Spleen (tissue), 11 donors: ENCODE measurements at regions not wholly inside any gene's neighbourhood (a gene's known extent, or its start where the extent isn't known, plus 50 kb on each side); places are given as distances from the start of the nearest gene placed in this dataset.

ENCODE experiments used
- DNase-seq: peaks from one replicate; pipeline ENCODE4 v3.0.0-alpha.2; 2020
- H3K27ac ChIP-seq, 8 donors: fragments of 200-600 bp; sonication (generic) in 7 of 8; 1 replicate in 4 of 8; 2 replicates in 4 of 8; pipeline versions ENCODE4 v1.5.0 to v1.8.0; 2016 to 2021; ENCODE audit warnings: inconsistent platforms in 4 of 8, mild to moderate bottlenecking in 4 of 8, moderate library complexity in 1 of 8
- H3K27me3 ChIP-seq, 7 donors: fragments of 200-600 bp; sonication (generic) in 6 of 7; replicated peaks in 1 of 7; 1 replicate in 4 of 7; 2 replicates in 3 of 7; pipeline versions ENCODE4 v1.5.0 to v1.8.0; 2016 to 2021; ENCODE audit warnings: inconsistent platforms in 3 of 7, mild to moderate bottlenecking in 1 of 7
- H3K36me3 ChIP-seq, 6 donors: fragments of 200-600 bp; sonication (generic) in 5 of 6; 1 replicate in 4 of 6; 2 replicates in 2 of 6; pipeline versions ENCODE4 v1.5.0 to v1.8.0; 2016 to 2021; ENCODE audit warnings: inconsistent platforms in 2 of 6
- H3K4me1 ChIP-seq, 6 donors: fragments of 200-600 bp; sonication (generic) in 5 of 6; 1 replicate in 3 of 6; 2 replicates in 3 of 6; pipeline versions ENCODE4 v1.5.0 to v1.8.0; 2016 to 2021; ENCODE audit warnings: inconsistent platforms in 3 of 6
- H3K4me3 ChIP-seq, 8 donors: fragments of 200-600 bp; sonication (generic) in 7 of 8; 1 replicate in 4 of 8; 2 replicates in 4 of 8; pipeline versions ENCODE4 v1.5.0 to v1.8.0; 2016 to 2021; ENCODE audit warnings: inconsistent platforms in 4 of 8, mild to moderate bottlenecking in 4 of 8, moderate library complexity in 2 of 8
- H3K9me3 ChIP-seq, 8 donors: fragments of 200-600 bp; sonication (generic) in 7 of 8; 1 replicate in 4 of 8; 2 replicates in 4 of 8; pipeline versions ENCODE4 v1.5.0 to v1.8.0; 2016 to 2021; ENCODE audit warnings: inconsistent platforms in 4 of 8
- CTCF ChIP-seq, 11 experiments: fragments of 200-600 bp in 7 of 11; fragments of 450-650 bp in 4 of 11; sonication (generic) in 4 of 11; IDR thresholded peaks in 8 of 11; conservative IDR thresholded peaks in 3 of 11; 1 replicate in 7 of 11; 2 replicates in 4 of 11; pipeline versions ENCODE4 v1.4.0 to v1.8.0; 2016 to 2021; ENCODE audit warnings: antibody characterized with exemption in 11 of 11, inconsistent platforms in 4 of 11, mild to moderate bottlenecking in 1 of 11
- POLR2A ChIP-seq, 3 donors: fragments of 450-650 bp; IDR thresholded peaks; one replicate each; pipeline ENCODE4 v1.5.1; 2017; ENCODE audit warnings: antibody characterized with exemption in 3 of 3, mild to moderate bottlenecking in 1 of 3
- POLR2AphosphoS5 ChIP-seq, 3 donors: sonication (generic); formaldehyde crosslinking; IDR thresholded peaks; one replicate each; pipeline ENCODE4 v1.5.1; 2017; ENCODE audit warnings: antibody characterized with exemption in 3 of 3
- WGBS, 5 donors: extraction: QIAGEN DNeasy Blood & Tissue Kit in 3 of 5; methylation state at CpG; one replicate each; pipeline versions ENCODE4 v1.1.5 to v1.1.7; 2013 to 2018; 5-methylcytosine and 5-hydroxymethylcytosine counted together
- intact Hi-C: fragments of 100-400 bp; cut with DNase I; formaldehyde crosslinking; loops from one replicate; pipeline ENCODE4 v1.15.0; 2023; ENCODE audit warnings: low total_unique reads
- donor health status: healthy with polysubstance abuse.
- donor health status: DM: no; HTN: no; CAD: no; lungs with moderate emphysema.
- donor health status: DM: no; HTN: no; CAD: no.
- donor health status: Bipolar disorder and iron deficiency.
- donor health status: healthy.
- donor health status: DM: no; HTN: no; CAD: no.
- donor health status: DM: yes; HTN: yes; CAD: no.

- Histone ChIP-seq H3K27ac (no peak overlapping the region), H3K27me3 (no peaks in the 10 kb centered on the region), H3K36me3 (no peaks in the 10 kb centered on the region), H3K9me3 (peaks cover 0 to 6% (median 0%) of the 10 kb centered on the region in 8 donors), H3K4me3 (no peak overlapping the region), H3K4me1 (no peaks in the 10 kb centered on the region)
- intact Hi-C loops: no loop called here
- DNase-seq: no peak
- 57 to 77% (median 67%) methylated on average over 2 of the region's 2 CpGs for WGBS, 5 donors
- TF ChIP-seq POLR2A (IDR thresholded peaks at IDR 0.05) (no peak), POLR2AphosphoS5 (IDR thresholded peaks at IDR 0.05) (no peak), CTCF (IDR thresholded peaks at IDR 0.05 in 8 of 11, conservative IDR thresholded peaks at IDR 0.05 in 3 of 11) (no peak)
These were observed 316.1 kb downstream of the GALC start for GRCh38 chr14:87676814-87677437.

- Histone ChIP-seq H3K4me1 (no peaks in the 10 kb centered on the region), H3K27me3 (no peaks in the 10 kb centered on the region), H3K4me3 (no peak overlapping the region), H3K36me3 (no peaks in the 10 kb centered on the region), H3K9me3 (peaks cover 0 to 21% (median 0%) of the 10 kb centered on the region in 8 donors), H3K27ac (no peak overlapping the region)
- 78 to 93% (median 87%) methylated on average over 4 of the region's 4 CpGs for WGBS, 5 donors
- no peak for DNase-seq
- intact Hi-C loops: no loop called here
- TF ChIP-seq CTCF (IDR thresholded peaks at IDR 0.05 in 8 of 11, conservative IDR thresholded peaks at IDR 0.05 in 3 of 11) (no peak), POLR2A (IDR thresholded peaks at IDR 0.05) (no peak), POLR2AphosphoS5 (IDR thresholded peaks at IDR 0.05) (no peak)
These were observed 325.3 kb downstream of the GALC start for GRCh38 chr14:87667659-87668058.

DNA sequence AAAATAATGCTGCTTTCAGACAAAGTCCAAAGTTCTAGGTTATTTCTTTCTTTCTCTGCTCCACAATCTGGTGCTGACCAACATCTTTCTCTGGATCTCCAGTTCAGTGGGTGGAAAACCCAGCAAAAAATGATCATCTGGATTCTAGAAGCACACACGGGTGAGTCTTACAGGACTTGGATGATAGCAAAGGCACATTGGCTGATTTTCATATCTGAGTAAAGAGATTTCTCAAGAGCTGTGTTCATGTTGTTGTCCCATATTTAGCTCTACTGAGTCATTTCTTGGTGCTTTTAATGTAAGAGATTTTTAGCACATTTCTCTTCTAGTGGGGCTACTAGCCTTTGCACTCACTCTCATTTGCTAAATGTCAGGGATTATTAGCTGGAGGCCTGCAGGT, 336.7 kb downstream of the GALC start:
- WGBS, 5 donors: 78 to 88% (median 81%) methylated on average over 1 of the region's 1 CpG
- Histone ChIP-seq H3K27me3 (no peaks in the 10 kb centered on the region), H3K27ac (no peak overlapping the region), H3K4me1 (no peaks in the 10 kb centered on the region), H3K4me3 (no peak overlapping the region), H3K36me3 (no peaks in the 10 kb centered on the region), H3K9me3 (peaks cover 0 to 27% (median 10%) of the 10 kb centered on the region in 8 donors)
- TF ChIP-seq POLR2A (IDR thresholded peaks at IDR 0.05): no peak
- no peak for TF ChIP-seq CTCF (IDR thresholded peaks at IDR 0.05 in 8 of 11, conservative IDR thresholded peaks at IDR 0.05 in 3 of 11)
- DNase-seq: no peak
- intact Hi-C loops: no loop called here

GRCh38 chr14:87652278-87652677, 340.7 kb downstream of the GALC start:
- WGBS, 5 donors: 63 to 84% (median 68%) methylated on average over 2 of the region's 2 CpGs
- Histone ChIP-seq H3K9me3 (peaks cover 0 to 35% (median 22%) of the 10 kb centered on the region in 8 donors), H3K4me3 (no peak overlapping the region), H3K4me1 (no peaks in the 10 kb centered on the region), H3K27me3 (no peaks in the 10 kb centered on the region), H3K27ac (no peak overlapping the region), H3K36me3 (no peaks in the 10 kb centered on the region)
- no peak for TF ChIP-seq CTCF (IDR thresholded peaks at IDR 0.05 in 8 of 11, conservative IDR thresholded peaks at IDR 0.05 in 3 of 11)
- TF ChIP-seq POLR2AphosphoS5 (IDR thresholded peaks at IDR 0.05): no peak
- no peak for TF ChIP-seq POLR2A (IDR thresholded peaks at IDR 0.05)
- intact Hi-C loops: no loop called here
- DNase-seq: no peak
